ENCODE measurements at regions not wholly inside any gene's neighbourhood (a gene's known extent, or its start where the extent isn't known, plus 50 kb on each side); places are given as distances from the start of the nearest gene placed in this dataset.

DNA sequence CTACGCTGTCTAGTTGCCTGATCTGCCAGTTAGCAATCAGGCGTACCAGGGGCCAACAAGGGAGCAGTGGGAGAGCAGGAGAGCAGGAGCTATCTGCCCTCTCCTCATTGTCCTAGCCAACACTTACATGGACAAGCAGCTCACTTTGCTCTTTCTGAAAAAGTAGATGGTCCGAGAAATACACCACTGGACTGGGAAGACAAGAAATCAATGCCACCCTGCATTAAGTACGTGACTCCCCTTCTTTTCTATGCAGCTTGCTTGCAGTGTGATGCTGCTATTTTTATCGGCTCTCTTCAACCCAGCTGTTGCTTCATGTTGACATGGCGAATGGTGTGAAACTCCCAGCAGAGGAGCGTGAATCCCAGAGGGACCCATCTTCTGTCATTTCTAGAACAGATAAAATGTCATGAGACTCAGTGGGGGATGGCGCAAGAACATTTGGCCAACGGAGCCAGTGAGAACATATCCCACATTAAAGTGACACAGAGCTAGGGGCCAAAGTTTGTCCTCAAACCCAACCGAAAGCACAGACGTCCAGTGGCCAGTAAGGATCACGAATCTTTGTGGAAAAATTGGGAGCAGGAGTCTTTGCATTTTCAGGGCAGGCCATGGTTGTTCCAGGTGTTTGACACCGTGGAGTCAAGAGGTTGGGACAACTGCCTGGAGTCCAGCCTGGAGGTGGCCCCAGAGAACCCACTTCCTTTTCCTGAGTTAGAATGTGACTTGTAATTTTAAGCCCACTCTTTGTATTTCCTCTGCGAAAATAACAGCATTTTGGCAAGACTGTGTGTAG, 53.7 kb upstream of the MEF2A start:
- DNase-seq: no peak

GRCh38 chr15:99514306-99514705, 51.5 kb upstream of the MEF2A start:
- DNase-seq: no peak

Data from OCI-M1 (cell line).